BE2C (cell line): ENCODE measurements at regions not wholly inside any gene's neighbourhood (a gene's known extent, or its start where the extent isn't known, plus 50 kb on each side); places are given as distances from the start of the nearest gene placed in this dataset.

Source experiments
- DNase-seq: peaks from one replicate; pipeline ENCODE4 v3.0.0-alpha.2; 2020
- H3K27me3 ChIP-seq: fragments of 250-450 bp; sonication (Bioruptor Pico); 2 replicates; pipeline ENCODE4 v1.5.1; 2020; ENCODE audit warnings: mild to moderate bottlenecking
- H3K36me3 ChIP-seq: fragments of 250-450 bp; sonication (Bioruptor Pico); 2 replicates; pipeline ENCODE4 v1.5.1; 2020; ENCODE audit warnings: mild to moderate bottlenecking
- H3K4me1 ChIP-seq: fragments of 250-450 bp; sonication (Bioruptor Pico); 2 replicates; pipeline ENCODE4 v1.5.1; 2020
- H3K4me3 ChIP-seq: 2 replicates; pipeline ENCODE4 v1.5.1; 2011; ENCODE audit warnings: low read depth, low read length
- H3K9me3 ChIP-seq: fragments of 250-450 bp; sonication (Bioruptor Pico); 2 replicates; pipeline ENCODE4 v1.5.1; 2020
- TF ChIP-seq, protein P1 (sequence below): IDR thresholded peaks from 2 replicates; pipeline ENCODE4 v1.5.1; 2012; ENCODE audit warnings: mild to moderate bottlenecking, low read depth, low read length

- Histone ChIP-seq H3K27me3 (no peaks in the 10 kb centered on the region), H3K9me3 (no peaks in the 10 kb centered on the region), H3K36me3 (no peaks in the 10 kb centered on the region), H3K4me3 (no peak overlapping the region), H3K4me1 (no peaks in the 10 kb centered on the region)
- DNase-seq, result no peak
- TF ChIP-seq, protein P1, sequence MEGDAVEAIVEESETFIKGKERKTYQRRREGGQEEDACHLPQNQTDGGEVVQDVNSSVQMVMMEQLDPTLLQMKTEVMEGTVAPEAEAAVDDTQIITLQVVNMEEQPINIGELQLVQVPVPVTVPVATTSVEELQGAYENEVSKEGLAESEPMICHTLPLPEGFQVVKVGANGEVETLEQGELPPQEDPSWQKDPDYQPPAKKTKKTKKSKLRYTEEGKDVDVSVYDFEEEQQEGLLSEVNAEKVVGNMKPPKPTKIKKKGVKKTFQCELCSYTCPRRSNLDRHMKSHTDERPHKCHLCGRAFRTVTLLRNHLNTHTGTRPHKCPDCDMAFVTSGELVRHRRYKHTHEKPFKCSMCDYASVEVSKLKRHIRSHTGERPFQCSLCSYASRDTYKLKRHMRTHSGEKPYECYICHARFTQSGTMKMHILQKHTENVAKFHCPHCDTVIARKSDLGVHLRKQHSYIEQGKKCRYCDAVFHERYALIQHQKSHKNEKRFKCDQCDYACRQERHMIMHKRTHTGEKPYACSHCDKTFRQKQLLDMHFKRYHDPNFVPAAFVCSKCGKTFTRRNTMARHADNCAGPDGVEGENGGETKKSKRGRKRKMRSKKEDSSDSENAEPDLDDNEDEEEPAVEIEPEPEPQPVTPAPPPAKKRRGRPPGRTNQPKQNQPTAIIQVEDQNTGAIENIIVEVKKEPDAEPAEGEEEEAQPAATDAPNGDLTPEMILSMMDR, result no peak
Observed at GRCh38 chr18:75116165-75116564, 92.8 kb downstream of the PTGR3 start.

- Histone ChIP-seq H3K36me3 (no peaks in the 10 kb centered on the region), H3K9me3 (no peaks in the 10 kb centered on the region), H3K4me1 (no peaks in the 10 kb centered on the region), H3K27me3 (no peaks in the 10 kb centered on the region), H3K4me3 (no peak overlapping the region)
- TF ChIP-seq, protein P1, result no peak
- no peak for DNase-seq
Observed at GRCh38 chr18:75115514-75115913, 93.4 kb downstream of the PTGR3 start.
